ENCODE measurements at regions not wholly inside any gene's neighbourhood (a gene's known extent, or its start where the extent isn't known, plus 50 kb on each side); places are given as distances from the start of the nearest gene placed in this dataset.

GRCh38 chr5:141783005-141783946 is 94.9 kb downstream of the PCDH1 start:
- peaks cover 8% of the 10 kb centered on the region for H3K27me3 Mint-ChIP-seq
- no peak overlapping the region for H3K4me3 Mint-ChIP-seq
- H3K27ac Mint-ChIP-seq: no peak overlapping the region
- DNase-seq (no peak), ATAC-seq (ENCODE audit: low read depth) (no peak)
- POLR2A ChIA-PET: no interaction called here
- H3K4me1 Mint-ChIP-seq: peaks cover 4% of the 10 kb centered on the region
- H3K9me3 Mint-ChIP-seq: no peaks in the 10 kb centered on the region
- H3K36me3 Mint-ChIP-seq: no peaks in the 10 kb centered on the region

- Mint-ChIP-seq H3K4me1 (peaks cover 4% of the 10 kb centered on the region), H3K27ac (no peak overlapping the region), H3K9me3 (no peaks in the 10 kb centered on the region), H3K4me3 (no peak overlapping the region), H3K27me3 (no peaks in the 10 kb centered on the region), H3K36me3 (no peaks in the 10 kb centered on the region)
- no peak for DNase-seq
- POLR2A ChIA-PET: no interaction called here
- ATAC-seq (ENCODE audit: low read depth): no peak
Measured at GRCh38 chr5:141781910-141782309, 96.3 kb downstream of the PCDH1 start.

- no peaks in the 10 kb centered on the region for H3K36me3 Mint-ChIP-seq
- no peaks in the 10 kb centered on the region for H3K9me3 Mint-ChIP-seq
- H3K27me3 Mint-ChIP-seq: no peaks in the 10 kb centered on the region
- DNase-seq: no peak
- ATAC-seq (ENCODE audit: low read depth): no peak
- peaks cover 4% of the 10 kb centered on the region for H3K4me1 Mint-ChIP-seq
- POLR2A ChIA-PET: no interaction called here
- H3K4me3 Mint-ChIP-seq: no peak overlapping the region
- no peak overlapping the region for H3K27ac Mint-ChIP-seq
Measured at GRCh38 chr5:141780952-141781781, 97.0 kb downstream of the PCDH1 start.

DNA sequence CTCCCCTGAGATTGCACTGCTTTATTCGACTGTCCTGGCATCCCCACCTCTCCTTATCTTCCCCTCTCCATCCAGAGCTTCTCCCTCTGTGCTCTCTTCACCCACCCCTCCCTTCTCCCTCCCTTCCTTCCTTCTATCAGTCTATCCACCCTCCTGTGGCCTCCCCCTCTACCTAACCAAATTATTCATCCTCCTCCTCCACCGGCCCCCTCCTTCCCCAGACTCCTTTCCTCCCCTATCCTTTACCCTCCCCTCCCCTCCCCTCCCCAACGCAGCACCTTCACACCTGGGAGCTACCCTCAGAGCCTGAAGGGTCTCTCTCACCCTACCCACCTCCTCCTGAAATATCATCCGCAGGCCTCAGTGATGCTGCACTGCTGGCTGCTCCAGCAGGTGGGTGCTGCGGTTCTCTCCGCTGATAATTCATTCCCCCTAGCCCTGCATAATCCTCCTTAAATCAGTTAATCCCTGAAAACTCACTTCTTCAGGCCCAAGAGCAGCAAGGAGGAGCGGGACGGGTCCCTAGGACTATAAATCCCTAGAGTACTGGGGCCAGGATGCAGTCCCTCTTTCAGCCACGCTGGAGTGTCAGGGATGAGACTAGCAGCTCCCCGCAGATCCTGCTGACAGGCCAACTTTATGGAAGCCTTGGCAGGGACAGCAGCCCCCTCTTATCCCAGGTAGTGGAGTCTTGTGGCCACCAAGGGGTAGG is 97.8 kb downstream of the PCDH1 start:
- Mint-ChIP-seq H3K36me3 (no peaks in the 10 kb centered on the region), H3K4me1 (peaks cover 4% of the 10 kb centered on the region), H3K4me3 (no peak overlapping the region), H3K27me3 (no peaks in the 10 kb centered on the region), H3K9me3 (no peaks in the 10 kb centered on the region), H3K27ac (no peak overlapping the region)
- POLR2A ChIA-PET: no interaction called here
- ATAC-seq (ENCODE audit: low read depth) (no peak), DNase-seq (no peak)

DNA sequence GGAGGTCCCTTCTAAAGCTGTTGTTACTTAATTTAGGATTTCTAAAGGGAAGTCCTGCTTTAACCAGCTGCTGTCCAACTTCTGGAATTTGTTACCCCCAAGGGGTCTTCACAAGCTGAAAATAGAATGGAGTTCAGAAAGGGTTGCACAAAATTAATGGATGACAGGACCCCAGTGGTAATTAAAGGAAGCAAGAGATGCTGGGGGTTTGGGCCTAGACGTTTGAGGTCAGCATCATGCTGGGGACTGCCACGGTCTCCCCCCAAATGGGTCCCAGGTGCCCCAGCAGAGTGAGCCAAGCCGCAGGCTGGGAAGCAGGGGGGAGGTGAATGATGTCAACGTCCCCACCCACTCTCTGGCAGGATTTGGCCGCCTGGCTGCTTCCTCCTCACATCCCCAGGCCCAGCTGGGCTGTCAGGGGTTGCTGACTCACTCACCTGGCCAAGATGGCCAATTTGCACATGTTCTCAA is 97.5 kb upstream of the ARAP3 start:
- H3K4me3 Mint-ChIP-seq: no peak overlapping the region
- no peaks in the 10 kb centered on the region for H3K9me3 Mint-ChIP-seq
- H3K27me3 Mint-ChIP-seq: no peaks in the 10 kb centered on the region
- H3K36me3 Mint-ChIP-seq: no peaks in the 10 kb centered on the region
- ATAC-seq (ENCODE audit: low read depth): no peak
- H3K27ac Mint-ChIP-seq: no peak overlapping the region
- H3K4me1 Mint-ChIP-seq: peaks cover 4% of the 10 kb centered on the region
- DNase-seq: no peak
- POLR2A ChIA-PET: no interaction called here

- Mint-ChIP-seq H3K27ac (no peak overlapping the region), H3K36me3 (no peaks in the 10 kb centered on the region), H3K27me3 (no peaks in the 10 kb centered on the region), H3K4me3 (no peak overlapping the region), H3K9me3 (no peaks in the 10 kb centered on the region), H3K4me1 (peaks cover 4% of the 10 kb centered on the region)
- POLR2A ChIA-PET: no interaction called here
- ATAC-seq (ENCODE audit: low read depth): no peak
- DNase-seq: no peak
Measured at GRCh38 chr5:141778683-141779082, 96.7 kb upstream of the ARAP3 start.

- no peak for ATAC-seq (ENCODE audit: low read depth)
- Mint-ChIP-seq H3K4me3 (no peak overlapping the region), H3K4me1 (peaks cover 4% of the 10 kb centered on the region)
Measured at GRCh38 chr5:141778206-141778605, 96.2 kb upstream of the ARAP3 start.

GRCh38 chr5:141777711-141778110 is 95.7 kb upstream of the ARAP3 start:
- no peaks in the 10 kb centered on the region for H3K9me3 Mint-ChIP-seq
- no peak overlapping the region for H3K27ac Mint-ChIP-seq
- H3K36me3 Mint-ChIP-seq: no peaks in the 10 kb centered on the region
- no peak for DNase-seq
- peaks cover 4% of the 10 kb centered on the region for H3K4me1 Mint-ChIP-seq
- ATAC-seq (ENCODE audit: low read depth): no peak
- no peak overlapping the region for H3K4me3 Mint-ChIP-seq
- POLR2A ChIA-PET: no interaction called here
- H3K27me3 Mint-ChIP-seq: no peaks in the 10 kb centered on the region

More at GRCh38 chr5:141778206-141778605, 96.2 kb upstream of the ARAP3 start:
- H3K9me3 Mint-ChIP-seq: no peaks in the 10 kb centered on the region
- H3K27ac Mint-ChIP-seq: no peak overlapping the region
- H3K36me3 Mint-ChIP-seq: no peaks in the 10 kb centered on the region
- no peaks in the 10 kb centered on the region for H3K27me3 Mint-ChIP-seq
- no peak for DNase-seq
- POLR2A ChIA-PET: no interaction called here

DNA sequence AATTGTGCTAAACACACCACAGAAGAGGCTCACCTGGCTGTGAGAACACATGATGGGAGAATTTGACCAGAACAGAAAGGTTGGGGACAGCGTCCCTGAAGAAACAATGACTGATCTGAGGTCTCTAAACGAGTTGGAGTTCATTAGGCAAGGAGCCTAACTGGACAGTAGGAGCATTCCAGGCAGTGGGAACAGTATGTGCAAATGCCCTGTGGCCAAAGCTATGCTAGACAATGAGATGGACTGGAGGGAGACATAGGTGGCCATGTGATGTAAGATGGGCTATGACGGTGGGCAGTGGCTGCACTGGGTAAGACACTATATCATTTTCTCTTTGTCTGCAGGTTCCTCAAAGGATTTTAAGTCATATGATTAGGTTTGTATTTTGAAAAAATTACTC is 95.1 kb upstream of the ARAP3 start:
- no peaks in the 10 kb centered on the region for H3K9me3 Mint-ChIP-seq
- no peak for ATAC-seq (ENCODE audit: low read depth)

GRCh38 chr5:141773779-141774562 is 91.9 kb upstream of the ARAP3 start:
- no peak for DNase-seq
- Mint-ChIP-seq H3K4me1 (peaks cover 1% of the 10 kb centered on the region), H3K9me3 (no peaks in the 10 kb centered on the region), H3K4me3 (no peak overlapping the region), H3K36me3 (no peaks in the 10 kb centered on the region), H3K27me3 (peaks cover 2% of the 10 kb centered on the region), H3K27ac (no peak overlapping the region)
- no peak for ATAC-seq (ENCODE audit: low read depth)
- POLR2A ChIA-PET: no interaction called here

More for the DNA sequence above, 95.1 kb upstream of the ARAP3 start:
- DNase-seq: no peak
- Mint-ChIP-seq H3K36me3 (no peaks in the 10 kb centered on the region), H3K4me1 (peaks cover 4% of the 10 kb centered on the region), H3K27ac (no peak overlapping the region), H3K27me3 (no peaks in the 10 kb centered on the region), H3K4me3 (no peak overlapping the region)
- POLR2A ChIA-PET: no interaction called here

- H3K36me3 Mint-ChIP-seq: no peaks in the 10 kb centered on the region
- ATAC-seq (ENCODE audit: low read depth): no peak
Measured at GRCh38 chr5:141772281-141772680, 90.3 kb upstream of the ARAP3 start.

DNA sequence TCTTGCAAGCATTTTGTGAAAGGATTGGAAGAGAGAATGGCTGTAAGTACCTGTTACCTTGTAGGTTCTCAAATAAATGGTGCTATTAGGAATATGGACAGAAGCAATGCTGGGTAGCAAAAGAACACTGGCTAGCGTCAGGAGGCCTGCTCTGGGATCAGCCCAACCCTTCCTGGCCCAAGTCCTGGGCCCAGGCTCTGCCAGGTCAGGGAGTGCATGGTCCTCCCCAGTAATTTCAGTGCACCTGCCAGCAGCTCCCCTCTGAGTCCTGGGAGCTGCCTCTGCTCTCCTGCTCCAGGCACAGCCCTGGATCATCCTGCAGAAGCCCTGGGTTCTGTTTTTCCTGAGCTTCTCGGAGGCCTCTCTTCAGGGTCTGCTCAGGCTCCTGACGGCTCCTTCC is 89.5 kb upstream of the ARAP3 start:
- Mint-ChIP-seq H3K36me3 (no peaks in the 10 kb centered on the region), H3K27ac (no peak overlapping the region), H3K27me3 (peaks cover 2% of the 10 kb centered on the region), H3K4me3 (no peak overlapping the region), H3K9me3 (no peaks in the 10 kb centered on the region), H3K4me1 (no peaks in the 10 kb centered on the region)
- POLR2A ChIA-PET: no interaction called here
- no peak for ATAC-seq (ENCODE audit: low read depth)
- DNase-seq: no peak

More at GRCh38 chr5:141772281-141772680, 90.3 kb upstream of the ARAP3 start:
- Mint-ChIP-seq H3K4me3 (no peak overlapping the region), H3K9me3 (no peaks in the 10 kb centered on the region), H3K27me3 (peaks cover 2% of the 10 kb centered on the region), H3K4me1 (no peaks in the 10 kb centered on the region), H3K27ac (no peak overlapping the region)
- DNase-seq: no peak
- POLR2A ChIA-PET: no interaction called here

GRCh38 chr5:141771031-141771430 is 89.0 kb upstream of the ARAP3 start:
- no peak overlapping the region for H3K27ac Mint-ChIP-seq
- no peak overlapping the region for H3K4me3 Mint-ChIP-seq
- no peaks in the 10 kb centered on the region for H3K4me1 Mint-ChIP-seq
- POLR2A ChIA-PET: no interaction called here
- peaks cover 2% of the 10 kb centered on the region for H3K27me3 Mint-ChIP-seq
- no peaks in the 10 kb centered on the region for H3K9me3 Mint-ChIP-seq
- ATAC-seq (ENCODE audit: low read depth) (no peak), DNase-seq (no peak)
- no peaks in the 10 kb centered on the region for H3K36me3 Mint-ChIP-seq

Measured in activated naive CD8-positive, alpha-beta T cell treated with anti-CD3 and anti-CD28 coated beads, Interleukin-2, amount 10 ng/mL, durations not matched to agents 7 days and 5 days (primary cell).